K562 (cell line): ENCODE measurements at regions not wholly inside any gene's neighbourhood (a gene's known extent, or its start where the extent isn't known, plus 50 kb on each side); places are given as distances from the start of the nearest gene placed in this dataset.

Source experiments
- CC2D1A ChIP-seq: fragments of 450-650 bp; IDR thresholded peaks from 2 replicates; pipeline ENCODE4 v1.6.1; 2017; ENCODE audit warnings: mild to moderate bottlenecking
- FOXP1 ChIP-seq: sonication (generic); formaldehyde crosslinking; IDR thresholded peaks from 2 replicates; pipeline ENCODE4 v1.8.0; 2022; ENCODE audit warnings: mild to moderate bottlenecking, missing genetic modification reagents
- GTF2B ChIP-seq: IDR thresholded peaks from 2 replicates; pipeline ENCODE4 v1.6.1; 2011; ENCODE audit not compliant: insufficient read length; ENCODE audit errors: extremely low read depth
- GTF2F1 ChIP-seq: IDR thresholded peaks from 2 replicates; pipeline ENCODE4 v1.6.1; 2011; ENCODE audit warnings: low read depth, low read length, improper control_type of control experiment
- HDAC2 ChIP-seq: fragments of 450-650 bp; IDR thresholded peaks from 2 replicates; pipeline ENCODE4 v1.6.1; 2016; ENCODE audit warnings: mild to moderate bottlenecking
- HDAC3 ChIP-seq: fragments of 450-650 bp; IDR thresholded peaks from 2 replicates; pipeline ENCODE4 v1.6.1; 2018; ENCODE audit warnings: borderline replicate concordance, mild to moderate bottlenecking, moderate library complexity; ENCODE audit not compliant: partially characterized antibody
- HNRNPK ChIP-seq: fragments of 200-400 bp; formaldehyde crosslinking; IDR thresholded peaks from one replicate; pipeline ENCODE4 v1.6.1; 2018; ENCODE audit warnings: mild to moderate bottlenecking, low read depth, low read length; ENCODE audit not compliant: poor library complexity, severe bottlenecking
- MAFK ChIP-seq: IDR thresholded peaks from 2 replicates; pipeline ENCODE4 v1.6.1; 2011; ENCODE audit warnings: low read length, improper control_type of control experiment
- MBD2 ChIP-seq: sonication (generic); IDR thresholded peaks from 2 replicates; pipeline ENCODE4 v1.6.1; 2016; ENCODE audit warnings: low read depth, borderline replicate concordance
- NFXL1 ChIP-seq: fragments of 450-650 bp; formaldehyde crosslinking; IDR thresholded peaks from 2 replicates; pipeline ENCODE4 v1.4.0; 2021; ENCODE audit warnings: mild to moderate bottlenecking
- PHF8 ChIP-seq: fragments of 200-600 bp; sonication (generic); IDR thresholded peaks from 2 replicates; pipeline ENCODE4 v1.6.1; 2012; ENCODE audit warnings: mixed run types, mild to moderate bottlenecking, inconsistent platforms, low read length, moderate library complexity, borderline replicate concordance
- PHTF2 ChIP-seq: fragments of 250-450 bp; sonication (Bioruptor Pico); IDR thresholded peaks from 2 replicates; pipeline ENCODE4 v1.5.0; 2021; ENCODE audit warnings: mild to moderate bottlenecking
- POLR2AphosphoS2 ChIP-seq: IDR thresholded peaks from 2 replicates; pipeline ENCODE4 v1.6.1; 2012; ENCODE audit warnings: low read length, improper control_type of control experiment
- POU5F1 ChIP-seq: fragments of 150-350 bp; IDR thresholded peaks from 2 replicates; pipeline ENCODE4 v1.6.1; 2014; ENCODE audit warnings: borderline replicate concordance, low read length, low read depth, mild to moderate bottlenecking; ENCODE audit not compliant: partially characterized antibody
- ZC3H4 ChIP-seq: sonication (generic); formaldehyde crosslinking; IDR thresholded peaks from 2 replicates; pipeline ENCODE4 v1.9.0; 2021; ENCODE audit warnings: missing genetic modification reagents, borderline replicate concordance
- ZKSCAN8 ChIP-seq: fragments of 200-800 bp; sonication (Bioruptor generic); IDR thresholded peaks from 2 replicates; pipeline ENCODE4 v1.6.1; 2016; ENCODE audit warnings: missing genetic modification characterization, missing compliant biosample characterization
- ZNF584 ChIP-seq: fragments of 200-800 bp; sonication (Bioruptor generic); IDR thresholded peaks from 2 replicates; pipeline ENCODE4 v1.6.1; 2016; ENCODE audit warnings: low read depth, mild to moderate bottlenecking, missing genetic modification characterization, missing compliant biosample characterization
- ZNF717 ChIP-seq: fragments of 250-450 bp; sonication (Bioruptor Pico); IDR thresholded peaks from 2 replicates; pipeline ENCODE4 v1.5.0; 2021
- ZNF764 ChIP-seq: fragments of 250-450 bp; sonication (Bioruptor Pico); IDR thresholded peaks from 2 replicates; pipeline ENCODE4 v1.4.0; 2020; ENCODE audit warnings: low read depth, mild to moderate bottlenecking, moderate library complexity
- TF ChIP-seq, protein P1 (sequence below): fragments of 450-650 bp; formaldehyde crosslinking; IDR thresholded peaks from 2 replicates; pipeline ENCODE4 v1.4.0; 2020; ENCODE audit warnings: mild to moderate bottlenecking, mixed read lengths
- TF ChIP-seq, protein P2 (sequence below): fragments of 250-450 bp; sonication (Bioruptor Pico); IDR thresholded peaks from 2 replicates; pipeline ENCODE4 v1.8.0; 2022; ENCODE audit warnings: inconsistent platforms, mild to moderate bottlenecking, moderate library complexity, borderline replicate concordance
- TF ChIP-seq, protein P3 (sequence below): fragments of 450-650 bp; formaldehyde crosslinking; IDR thresholded peaks from 2 replicates; pipeline ENCODE4 v1.4.0; 2022; ENCODE audit warnings: mild to moderate bottlenecking, moderate library complexity
- TF ChIP-seq, protein P4 (sequence below): fragments of 450-650 bp; formaldehyde crosslinking; IDR thresholded peaks from 2 replicates; pipeline ENCODE4 v1.4.0; 2022; ENCODE audit warnings: missing genetic modification characterization

DNA sequence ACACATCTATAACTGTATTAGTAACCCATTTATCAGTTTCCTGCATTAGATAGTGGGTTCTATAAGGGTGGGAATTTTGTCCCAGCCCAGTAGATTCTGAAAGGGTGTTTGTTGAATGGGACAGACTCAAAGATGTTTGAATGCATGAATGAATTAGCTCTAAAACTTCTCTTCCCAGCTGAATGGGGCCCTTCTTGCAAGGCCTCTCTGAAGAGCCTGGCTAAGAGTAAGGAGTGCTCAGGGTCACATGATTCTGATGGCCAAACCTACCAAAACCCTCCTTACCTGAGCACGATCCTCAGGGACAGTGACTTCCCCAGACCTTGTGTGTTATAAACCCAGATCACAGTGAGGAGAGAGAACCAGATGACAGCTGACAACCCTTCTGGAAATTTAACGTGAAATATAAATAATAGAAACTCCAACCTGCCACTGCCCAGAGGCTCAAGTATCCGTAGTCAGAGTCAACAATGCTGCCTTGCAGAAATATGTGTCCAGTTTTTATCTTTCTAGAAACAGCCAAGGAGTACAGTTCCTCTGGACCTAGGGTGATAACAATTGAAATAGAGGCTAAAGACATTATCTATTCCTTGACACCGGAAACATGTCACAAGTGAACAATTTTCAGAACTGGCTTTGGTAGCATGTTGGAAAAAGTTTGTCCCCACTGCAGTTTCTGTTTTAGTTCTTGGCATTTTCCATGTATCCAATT lies 268.9 kb upstream of the MAF start (continued):
- no peak for TF ChIP-seq FOXP1 (CRISPR knock-in tag)
- TF ChIP-seq, protein P1, sequence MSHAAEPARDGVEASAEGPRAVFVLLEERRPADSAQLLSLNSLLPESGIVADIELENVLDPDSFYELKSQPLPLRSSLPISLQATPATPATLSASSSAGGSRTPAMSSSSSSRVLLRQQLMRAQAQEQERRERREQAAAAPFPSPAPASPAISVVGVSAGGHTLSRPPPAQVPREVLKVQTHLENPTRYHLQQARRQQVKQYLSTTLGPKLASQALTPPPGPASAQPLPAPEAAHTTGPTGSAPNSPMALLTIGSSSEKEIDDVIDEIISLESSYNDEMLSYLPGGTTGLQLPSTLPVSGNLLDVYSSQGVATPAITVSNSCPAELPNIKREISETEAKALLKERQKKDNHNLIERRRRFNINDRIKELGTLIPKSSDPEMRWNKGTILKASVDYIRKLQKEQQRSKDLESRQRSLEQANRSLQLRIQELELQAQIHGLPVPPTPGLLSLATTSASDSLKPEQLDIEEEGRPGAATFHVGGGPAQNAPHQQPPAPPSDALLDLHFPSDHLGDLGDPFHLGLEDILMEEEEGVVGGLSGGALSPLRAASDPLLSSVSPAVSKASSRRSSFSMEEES, result peak; percentile 88
- peak; percentile 65; the same call in 1 of the 2 replicates for TF ChIP-seq CC2D1A
- no peak; the same call in 1 of the 2 replicates for TF ChIP-seq PHF8
- TF ChIP-seq, protein P2, sequence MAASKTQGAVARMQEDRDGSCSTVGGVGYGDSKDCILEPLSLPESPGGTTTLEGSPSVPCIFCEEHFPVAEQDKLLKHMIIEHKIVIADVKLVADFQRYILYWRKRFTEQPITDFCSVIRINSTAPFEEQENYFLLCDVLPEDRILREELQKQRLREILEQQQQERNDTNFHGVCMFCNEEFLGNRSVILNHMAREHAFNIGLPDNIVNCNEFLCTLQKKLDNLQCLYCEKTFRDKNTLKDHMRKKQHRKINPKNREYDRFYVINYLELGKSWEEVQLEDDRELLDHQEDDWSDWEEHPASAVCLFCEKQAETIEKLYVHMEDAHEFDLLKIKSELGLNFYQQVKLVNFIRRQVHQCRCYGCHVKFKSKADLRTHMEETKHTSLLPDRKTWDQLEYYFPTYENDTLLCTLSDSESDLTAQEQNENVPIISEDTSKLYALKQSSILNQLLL (CRISPR knock-in tag), result no peak
- TF ChIP-seq, protein P3, sequence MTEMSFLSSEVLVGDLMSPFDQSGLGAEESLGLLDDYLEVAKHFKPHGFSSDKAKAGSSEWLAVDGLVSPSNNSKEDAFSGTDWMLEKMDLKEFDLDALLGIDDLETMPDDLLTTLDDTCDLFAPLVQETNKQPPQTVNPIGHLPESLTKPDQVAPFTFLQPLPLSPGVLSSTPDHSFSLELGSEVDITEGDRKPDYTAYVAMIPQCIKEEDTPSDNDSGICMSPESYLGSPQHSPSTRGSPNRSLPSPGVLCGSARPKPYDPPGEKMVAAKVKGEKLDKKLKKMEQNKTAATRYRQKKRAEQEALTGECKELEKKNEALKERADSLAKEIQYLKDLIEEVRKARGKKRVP (CRISPR knock-in tag), result peak; percentile 47; the same call in 1 of the 2 replicates
- TF ChIP-seq, protein P4, sequence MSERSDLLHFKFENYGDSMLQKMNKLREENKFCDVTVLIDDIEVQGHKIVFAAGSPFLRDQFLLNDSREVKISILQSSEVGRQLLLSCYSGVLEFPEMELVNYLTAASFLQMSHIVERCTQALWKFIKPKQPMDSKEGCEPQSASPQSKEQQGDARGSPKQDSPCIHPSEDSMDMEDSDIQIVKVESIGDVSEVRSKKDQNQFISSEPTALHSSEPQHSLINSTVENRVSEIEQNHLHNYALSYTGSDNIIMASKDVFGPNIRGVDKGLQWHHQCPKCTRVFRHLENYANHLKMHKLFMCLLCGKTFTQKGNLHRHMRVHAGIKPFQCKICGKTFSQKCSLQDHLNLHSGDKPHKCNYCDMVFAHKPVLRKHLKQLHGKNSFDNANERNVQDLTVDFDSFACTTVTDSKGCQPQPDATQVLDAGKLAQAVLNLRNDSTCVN, result no peak
- peak; percentile 88 for TF ChIP-seq HDAC3
- TF ChIP-seq MBD2, result peak; percentile 61
- TF ChIP-seq ZNF764 (CRISPR knock-in tag), result no peak
- TF ChIP-seq HDAC2, result peak; percentile 62; the same call in 1 of the 2 replicates
- peak; percentile 84; the same call in 1 of the 2 replicates for TF ChIP-seq ZNF584 (CRISPR knock-in tag)
- no peak for TF ChIP-seq HNRNPK
- TF ChIP-seq POU5F1, result no peak
- no peak for TF ChIP-seq GTF2B
- no peak for TF ChIP-seq PHTF2
- TF ChIP-seq ZC3H4 (CRISPR knock-in tag), result no peak
- TF ChIP-seq NFXL1 (CRISPR knock-in tag), result no peak
- TF ChIP-seq MAFK, result no peak; the same call in 1 of the 2 replicates
- no peak for TF ChIP-seq POLR2AphosphoS2
- TF ChIP-seq GTF2F1, result no peak
- peak; percentile 81 for TF ChIP-seq ZKSCAN8
- TF ChIP-seq ZNF717 (CRISPR knock-in tag), result no peak
